ENCODE measurements at regions not wholly inside any gene's neighbourhood (a gene's known extent, or its start where the extent isn't known, plus 50 kb on each side); places are given as distances from the start of the nearest gene placed in this dataset.
"Not testable (repeated sequence)": the region's sequence is repeated elsewhere in the genome, so short reads cannot be mapped to it uniquely, and the experiment has no call there.

DNA sequence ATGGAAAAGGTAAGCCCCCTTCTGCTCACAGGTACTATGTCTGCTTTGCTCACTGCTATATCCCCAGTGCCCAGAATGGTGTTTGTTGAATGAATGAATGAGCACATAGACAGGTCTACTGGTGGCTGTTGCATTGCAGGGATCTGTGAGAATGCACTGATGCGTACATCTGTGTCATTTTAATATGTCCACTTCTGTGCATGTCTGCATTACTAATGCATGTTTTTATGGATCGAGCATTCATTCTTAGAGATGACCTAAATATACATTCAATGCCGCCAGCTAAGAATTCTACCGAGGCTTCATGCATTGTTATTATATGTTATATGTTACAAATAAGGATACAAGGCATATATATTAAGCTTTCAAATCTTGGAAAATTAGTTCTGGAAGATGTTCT lies 73.8 kb downstream of the SPRING1 start:
- no peak overlapping the region for H3K27ac Mint-ChIP-seq
- peaks cover 4% of the 10 kb centered on the region for H3K27me3 Mint-ChIP-seq
- no peak overlapping the region for H3K4me3 Mint-ChIP-seq

DNA sequence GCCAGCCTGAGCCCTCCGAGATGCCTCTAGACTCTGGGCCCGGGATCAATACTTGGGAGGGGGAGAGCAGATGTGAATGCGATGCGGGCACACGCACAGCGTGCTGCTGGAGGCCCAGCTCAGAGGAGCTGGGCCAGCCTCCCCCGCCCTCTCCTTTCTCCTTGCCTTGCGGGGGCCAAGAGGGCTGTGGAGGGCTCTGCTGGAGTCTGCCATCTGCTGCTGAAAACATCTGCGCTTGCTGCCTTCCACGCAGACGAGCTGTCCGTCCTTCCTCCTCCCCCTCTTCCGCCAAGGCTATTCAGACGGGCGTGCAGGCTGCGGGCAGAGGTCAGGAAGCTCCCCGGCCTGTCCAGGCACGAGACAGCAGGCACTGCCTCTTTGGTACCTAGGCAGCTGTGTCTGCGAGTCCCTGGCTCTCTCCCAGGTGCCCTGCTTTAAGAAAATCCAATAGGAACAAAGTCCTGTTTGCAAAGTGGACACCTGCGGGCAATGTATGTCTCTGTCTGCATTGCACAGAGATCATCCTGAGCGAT lies 75.2 kb downstream of the SPRING1 start:
- Mint-ChIP-seq H3K4me1 (no peaks in the 10 kb centered on the region), H3K4me3 (no peak overlapping the region), H3K9me3 (no peaks in the 10 kb centered on the region), H3K36me3 (ENCODE audit: low read depth) (no peaks in the 10 kb centered on the region), H3K27ac (no peak overlapping the region), H3K27me3 (peaks cover 13% of the 10 kb centered on the region)
- no peak for DNase-seq
- ChIA-PET CTCF (interaction anchor here (1.9 kb wide), 1 partner anchor 12 kb away, joined by 7 read pairs; no protein-coding TSS in a partner anchor), POLR2A (no interaction called here)

More for the DNA sequence above, 73.8 kb downstream of the SPRING1 start:
- Mint-ChIP-seq H3K36me3 (ENCODE audit: low read depth) (no peaks in the 10 kb centered on the region), H3K9me3 (no peaks in the 10 kb centered on the region), H3K4me1 (no peaks in the 10 kb centered on the region)
- no peak for DNase-seq
- ChIA-PET POLR2A (no interaction called here), CTCF (no interaction called here)

GRCh38 chr12:116661341-116661740 lies 76.5 kb downstream of the SPRING1 start:
- ChIA-PET POLR2A (no interaction called here), CTCF (interaction anchor here (1.3 to 1.9 kb wide), 2 partner anchors 11 to 12 kb away, joined by 3 to 7 read pairs; no protein-coding TSS in a partner anchor)
- no peak overlapping the region for H3K4me3 Mint-ChIP-seq
- H3K4me1 Mint-ChIP-seq = no peaks in the 10 kb centered on the region
- no peak for DNase-seq
- no peak overlapping the region for H3K27ac Mint-ChIP-seq
- H3K36me3 Mint-ChIP-seq (ENCODE audit: low read depth) = no peaks in the 10 kb centered on the region
- peaks cover 16% of the 10 kb centered on the region for H3K27me3 Mint-ChIP-seq
- no peaks in the 10 kb centered on the region for H3K9me3 Mint-ChIP-seq

DNA sequence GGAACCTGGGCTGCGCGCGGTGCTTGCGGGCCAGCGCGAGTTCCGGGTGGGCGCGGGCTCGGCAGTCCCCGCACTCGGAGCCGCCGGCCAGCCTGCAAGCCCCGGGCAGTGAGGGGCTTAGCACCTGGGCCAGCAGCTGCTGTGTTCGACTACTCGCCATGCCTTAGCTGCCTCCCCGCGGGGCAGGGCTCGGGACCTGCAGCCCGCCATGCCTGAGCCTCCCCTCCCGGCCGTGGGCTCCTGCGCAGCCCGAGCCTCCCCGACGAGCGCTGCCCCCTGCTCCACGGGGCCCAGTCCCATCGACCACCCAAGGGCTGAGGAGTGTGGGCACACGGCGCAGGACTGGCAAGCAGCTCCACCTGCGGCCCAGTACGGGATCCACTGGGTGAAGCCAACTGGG lies 77.1 kb downstream of the SPRING1 start:
- CTCF ChIA-PET = interaction anchor here (1.3 to 1.9 kb wide), 2 partner anchors 10 to 12 kb away, joined by 3 to 7 read pairs; no protein-coding TSS in a partner anchor
- POLR2A ChIA-PET; H3K27ac Mint-ChIP-seq; H3K36me3 Mint-ChIP-seq (ENCODE audit: low read depth); H3K9me3 Mint-ChIP-seq; H3K4me1 Mint-ChIP-seq; H3K4me3 Mint-ChIP-seq; DNase-seq: not testable (repeated sequence)
- H3K27me3 Mint-ChIP-seq = peaks cover 16% of the 10 kb centered on the region

- ChIA-PET CTCF (interaction anchor here (0.6 kb wide), 1 partner anchor 13 kb away, joined by 3 read pairs; no protein-coding TSS in a partner anchor), POLR2A (no interaction called here)
- no peaks in the 10 kb centered on the region for H3K4me1 Mint-ChIP-seq
- H3K27me3 Mint-ChIP-seq = peaks cover 16% of the 10 kb centered on the region
- no peak for DNase-seq
- no peak overlapping the region for H3K4me3 Mint-ChIP-seq
- H3K27ac Mint-ChIP-seq = no peak overlapping the region
- no peaks in the 10 kb centered on the region for H3K36me3 Mint-ChIP-seq (ENCODE audit: low read depth)
- H3K9me3 Mint-ChIP-seq = no peaks in the 10 kb centered on the region
Observed at GRCh38 chr12:116659771-116660481, 77.9 kb downstream of the SPRING1 start.

- Mint-ChIP-seq H3K36me3 (ENCODE audit: low read depth) (no peaks in the 10 kb centered on the region), H3K4me3 (no peak overlapping the region), H3K4me1 (no peaks in the 10 kb centered on the region), H3K27ac (no peak overlapping the region), H3K9me3 (peaks cover 3% of the 10 kb centered on the region), H3K27me3 (peaks cover 15% of the 10 kb centered on the region)
- POLR2A ChIA-PET = no interaction called here
- no peak for DNase-seq
- CTCF ChIA-PET = interaction anchor here (0.6 to 0.9 kb wide), 2 partner anchors 64 to 467 kb away, joined by 3 read pairs; no protein-coding TSS in a partner anchor
Observed at GRCh38 chr12:116657921-116658495, 79.9 kb downstream of the SPRING1 start.

- POLR2A ChIA-PET = no interaction called here
- H3K27me3 Mint-ChIP-seq = peaks cover 15% of the 10 kb centered on the region
Observed at GRCh38 chr12:116656306-116656705, 81.6 kb downstream of the SPRING1 start.

DNA sequence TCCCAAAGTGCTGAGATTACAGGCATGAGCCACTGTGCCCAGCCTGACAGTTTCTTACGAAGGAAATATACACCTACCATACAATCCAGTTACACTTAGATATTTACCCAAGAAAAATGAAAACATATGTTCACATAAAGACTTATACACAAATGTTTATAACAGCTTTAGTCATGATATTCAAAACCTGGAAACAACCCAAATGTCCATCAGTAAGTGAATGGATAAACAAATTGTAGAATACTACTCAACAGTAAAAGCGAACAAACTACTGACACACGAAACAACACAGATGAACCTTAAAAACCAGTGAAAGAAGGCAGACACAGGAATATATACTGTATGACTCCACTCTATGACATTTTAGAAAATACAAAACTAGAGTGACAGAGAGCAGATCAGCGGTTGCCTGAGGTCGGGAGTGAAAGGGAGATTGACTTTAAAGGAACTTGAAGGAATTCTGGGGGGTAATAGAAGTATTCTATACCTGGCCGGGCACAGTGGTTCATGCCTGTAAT lies 83.6 kb downstream of the SPRING1 start:
- no peaks in the 10 kb centered on the region for H3K36me3 Mint-ChIP-seq (ENCODE audit: low read depth)
- DNase-seq = no peak
- H3K27me3 Mint-ChIP-seq = peaks cover 20% of the 10 kb centered on the region
- ChIA-PET POLR2A (no interaction called here), CTCF (no interaction called here)
- H3K9me3 Mint-ChIP-seq = peaks cover 8% of the 10 kb centered on the region
- no peak overlapping the region for H3K27ac Mint-ChIP-seq
- H3K4me1 Mint-ChIP-seq = peaks cover 1% of the 10 kb centered on the region
- H3K4me3 Mint-ChIP-seq = no peak overlapping the region

More at GRCh38 chr12:116656306-116656705, 81.6 kb downstream of the SPRING1 start:
- H3K36me3 Mint-ChIP-seq (ENCODE audit: low read depth) = no peaks in the 10 kb centered on the region
- H3K27ac Mint-ChIP-seq = no peak overlapping the region
- no peaks in the 10 kb centered on the region for H3K4me1 Mint-ChIP-seq
- CTCF ChIA-PET = interaction anchor here (1.1 to 1.3 kb wide), 2 partner anchors 20 to 260 kb away, joined by 3 read pairs; no protein-coding TSS in a partner anchor
- peaks cover 5% of the 10 kb centered on the region for H3K9me3 Mint-ChIP-seq
- H3K4me3 Mint-ChIP-seq = no peak overlapping the region
- DNase-seq = no peak

GRCh38 chr12:116651089-116651488 lies 86.8 kb downstream of the SPRING1 start:
- DNase-seq = no peak
- ChIA-PET POLR2A (no interaction called here), CTCF (interaction anchor here (2.4 kb wide), 1 partner anchor 11 kb away, joined by 7 read pairs; no protein-coding TSS in a partner anchor)
- H3K27me3 Mint-ChIP-seq = peaks cover 11% of the 10 kb centered on the region
- peaks cover 8% of the 10 kb centered on the region for H3K9me3 Mint-ChIP-seq
- peaks cover 5% of the 10 kb centered on the region for H3K4me1 Mint-ChIP-seq
- no peaks in the 10 kb centered on the region for H3K36me3 Mint-ChIP-seq (ENCODE audit: low read depth)
- no peak overlapping the region for H3K27ac Mint-ChIP-seq
- H3K4me3 Mint-ChIP-seq = no peak overlapping the region

DNA sequence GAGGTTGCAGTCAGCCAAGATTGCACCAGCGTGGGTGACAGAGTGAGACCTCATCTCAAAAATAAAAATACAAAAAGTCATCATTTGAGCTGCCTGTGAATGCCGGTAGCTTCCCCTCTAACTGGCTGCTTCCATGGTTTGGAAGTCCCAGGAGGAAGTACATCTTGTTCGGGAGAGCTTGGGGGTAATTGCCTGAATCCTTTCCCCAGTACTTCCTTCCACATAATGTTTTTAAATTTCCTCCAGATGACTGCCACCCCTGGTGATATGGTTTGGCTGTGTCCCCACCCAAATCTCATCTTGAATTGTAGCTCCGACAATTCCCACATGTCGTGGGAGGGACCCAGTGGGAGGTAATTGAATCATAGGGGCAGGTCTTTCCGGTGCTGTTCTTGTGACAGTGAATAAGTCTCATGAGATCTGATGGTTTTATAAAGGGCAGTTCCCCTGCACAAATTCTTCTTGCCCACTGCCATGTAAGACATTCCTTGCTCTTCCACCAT lies 87.2 kb downstream of the SPRING1 start:
- CTCF ChIA-PET = interaction anchor here (2.4 kb wide), 1 partner anchor 11 kb away, joined by 7 read pairs; no protein-coding TSS in a partner anchor
- Mint-ChIP-seq H3K27ac (no peak overlapping the region), H3K4me3 (no peak overlapping the region), H3K4me1 (peaks cover 5% of the 10 kb centered on the region), H3K9me3 (peaks cover 8% of the 10 kb centered on the region), H3K36me3 (ENCODE audit: low read depth) (no peaks in the 10 kb centered on the region), H3K27me3 (peaks cover 11% of the 10 kb centered on the region)
- no peak for DNase-seq
- POLR2A ChIA-PET = no interaction called here

GRCh38 chr12:116650062-116650461 lies 87.8 kb downstream of the SPRING1 start:
- no peak for DNase-seq
- Mint-ChIP-seq H3K9me3 (peaks cover 8% of the 10 kb centered on the region), H3K4me3 (no peak overlapping the region), H3K4me1 (peaks cover 5% of the 10 kb centered on the region), H3K36me3 (ENCODE audit: low read depth) (no peaks in the 10 kb centered on the region), H3K27ac (no peak overlapping the region), H3K27me3 (peaks cover 11% of the 10 kb centered on the region)
- ChIA-PET POLR2A (no interaction called here), CTCF (interaction anchor here (2.4 kb wide), 1 partner anchor 12 kb away, joined by 7 read pairs; no protein-coding TSS in a partner anchor)

GRCh38 chr12:116647813-116648212 lies 88.6 kb downstream of the MAP1LC3B2 start:
- POLR2A ChIA-PET = no interaction called here
- H3K4me1 Mint-ChIP-seq = peaks cover 5% of the 10 kb centered on the region

DNA sequence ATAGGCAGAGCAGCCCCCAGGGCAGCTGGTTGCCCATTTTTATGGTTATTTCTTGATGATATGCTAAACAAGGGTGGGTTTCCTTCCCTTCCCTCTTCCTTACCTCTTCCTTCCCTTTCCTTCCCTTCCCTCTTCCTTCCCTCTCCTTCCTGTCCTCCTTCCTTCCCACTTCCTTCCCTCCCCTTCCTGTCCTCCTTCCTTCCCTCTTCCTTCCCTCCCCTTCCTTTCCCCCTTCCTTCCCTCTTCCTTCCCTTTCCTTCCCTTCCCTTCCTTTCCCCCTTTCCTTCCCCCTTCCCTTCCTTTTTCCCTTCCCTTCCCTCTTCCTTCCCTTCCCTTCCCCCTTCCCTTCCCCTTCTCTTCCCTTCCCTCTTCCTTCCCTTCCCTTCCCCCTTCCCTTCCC lies 87.7 kb downstream of the MAP1LC3B2 start:
- Mint-ChIP-seq H3K27me3 (peaks cover 9% of the 10 kb centered on the region), H3K27ac (no peak overlapping the region), H3K9me3 (peaks cover 14% of the 10 kb centered on the region), H3K4me1 (peaks cover 5% of the 10 kb centered on the region), H3K4me3 (no peak overlapping the region), H3K36me3 (ENCODE audit: low read depth) (no peaks in the 10 kb centered on the region)
- POLR2A ChIA-PET = no interaction called here
- no peak for DNase-seq
- CTCF ChIA-PET = no interaction called here

More at GRCh38 chr12:116647813-116648212, 88.6 kb downstream of the MAP1LC3B2 start:
- DNase-seq = no peak
- Mint-ChIP-seq H3K27me3 (peaks cover 9% of the 10 kb centered on the region), H3K36me3 (ENCODE audit: low read depth) (no peaks in the 10 kb centered on the region), H3K27ac (no peak overlapping the region), H3K4me3 (no peak overlapping the region), H3K9me3 (peaks cover 14% of the 10 kb centered on the region)
- CTCF ChIA-PET = no interaction called here
